Right cardiac atrium (tissue), 5 donors: ENCODE measurements at regions not wholly inside any gene's neighbourhood (a gene's known extent, or its start where the extent isn't known, plus 50 kb on each side); places are given as distances from the start of the nearest gene placed in this dataset.

Source experiments
- ATAC-seq, 2 donors: fragments of 200-7000 bp; cut with Tn5 transposase; one replicate each; pipeline versions ENCODE4 v1.8.0 to v1.9.1; 2020; ENCODE audit warnings: moderate library complexity in 2 of 2, mild to moderate bottlenecking in 1 of 2
- DNase-seq, 3 donors: peaks; one replicate each; pipeline ENCODE4 v3.0.0-alpha.2; 2020
- H3K27ac ChIP-seq: one replicate; pipeline ENCODE4 v1.5.1; 2013; ENCODE audit warnings: mild to moderate bottlenecking, low read length, control low read depth, moderate library complexity
- H3K27me3 ChIP-seq: one replicate; pipeline ENCODE4 v1.6.1; 2013; ENCODE audit not compliant: control insufficient read depth, insufficient read depth
- H3K4me1 ChIP-seq: one replicate; pipeline ENCODE4 v1.6.1; 2013; ENCODE audit warnings: low read length; ENCODE audit not compliant: control insufficient read depth, insufficient read depth
- H3K4me3 ChIP-seq: one replicate; pipeline ENCODE4 v1.5.1; 2013; ENCODE audit warnings: low read length, control low read depth
- H3K9me3 ChIP-seq: one replicate; pipeline ENCODE4 v1.6.1; 2013; ENCODE audit warnings: low read length; ENCODE audit not compliant: control insufficient read depth
- WGBS: extraction: QIAGEN DNeasy Blood & Tissue Kit; methylation state at CpG from one replicate; pipeline ENCODE4 v1.1.7; 2013; 5-methylcytosine and 5-hydroxymethylcytosine counted together
- intact Hi-C, 4 donors: fragments of 100-400 bp; cut with DNase I; formaldehyde crosslinking; loops; one replicate each; pipeline versions ENCODE4 v1.11.0 to v1.14.0; 2022 to 2023
- donor health status: healthy with polysubstance abuse.
- donor health status: DM: no; HTN: yes; CAD: no.
- donor health status: DM: no; HTN: no; CAD: no.
- donor health status: DM: no; HTN: yes; CAD: no; lungs with severe emphysema.
- donor health status: DM: yes; HTN: yes; CAD: no.

DNA sequence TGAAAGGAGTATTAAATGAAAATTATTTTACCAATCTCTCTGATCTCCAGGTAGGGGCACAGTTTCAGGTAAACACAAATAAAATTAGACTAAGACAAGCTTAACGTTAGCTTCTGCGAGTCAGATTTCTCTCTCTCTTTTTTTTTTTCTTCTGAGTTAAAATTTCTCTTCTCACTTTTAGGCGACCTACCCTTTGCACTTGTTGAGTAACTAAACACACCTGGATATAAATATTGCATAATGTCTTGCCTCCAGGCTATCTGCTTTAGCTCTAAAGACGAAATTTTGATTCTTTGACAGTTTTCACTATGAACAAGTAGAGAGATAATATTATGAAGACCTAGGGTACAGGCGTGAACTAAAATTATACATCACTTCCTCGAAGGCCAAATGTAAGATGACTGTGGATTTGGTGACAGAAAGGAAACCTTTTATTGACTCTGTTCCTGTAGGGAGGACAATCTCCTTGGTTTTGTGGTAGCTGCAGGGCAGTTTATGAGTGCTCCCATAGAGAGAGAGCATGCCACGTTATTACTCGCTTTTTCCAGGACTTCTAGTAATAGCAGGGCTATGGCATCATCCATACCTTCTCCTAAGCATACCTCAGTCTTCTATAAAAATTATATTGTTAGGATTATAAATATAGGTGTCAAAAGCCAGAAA is 303.8 kb upstream of the NEGR1 start:
- H3K27me3 ChIP-seq, result no peaks in the 10 kb centered on the region
- ATAC-seq, result no peak
- H3K27ac ChIP-seq, result no peak overlapping the region
- no peak for DNase-seq
- no peaks in the 10 kb centered on the region for H3K4me1 ChIP-seq
- no peak overlapping the region for H3K4me3 ChIP-seq
- H3K9me3 ChIP-seq, result no peaks in the 10 kb centered on the region
- intact Hi-C loops, result no loop called here
- 82% methylated on average over 8 of the region's 8 CpGs for WGBS

DNA sequence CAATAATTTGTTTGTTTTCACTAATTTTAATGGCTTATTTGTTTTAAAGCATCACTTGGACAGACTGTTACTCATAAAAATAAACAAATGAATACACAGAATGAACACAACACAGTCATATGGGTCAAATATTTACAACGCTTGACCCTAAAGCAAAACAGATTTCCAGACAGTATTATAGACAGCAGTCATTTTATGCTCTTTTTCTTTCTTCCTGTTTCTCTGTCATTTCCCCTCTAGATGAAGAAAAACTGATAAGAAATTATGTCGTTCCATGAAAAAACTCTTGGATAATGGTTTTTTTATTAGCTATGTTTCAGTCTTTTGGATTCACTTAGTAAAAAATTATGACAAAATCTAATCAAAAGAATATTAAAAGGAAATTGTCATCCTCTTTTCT is 297.3 kb upstream of the NEGR1 start:
- intact Hi-C loops, result no loop called here
- H3K4me3 ChIP-seq, result no peak overlapping the region
- no peaks in the 10 kb centered on the region for H3K9me3 ChIP-seq
- H3K4me1 ChIP-seq, result no peaks in the 10 kb centered on the region
- WGBS, result 65% methylated on average over 2 of the region's 2 CpGs
- no peak overlapping the region for H3K27ac ChIP-seq
- no peaks in the 10 kb centered on the region for H3K27me3 ChIP-seq
- DNase-seq (no peak), ATAC-seq (no peak)

DNA sequence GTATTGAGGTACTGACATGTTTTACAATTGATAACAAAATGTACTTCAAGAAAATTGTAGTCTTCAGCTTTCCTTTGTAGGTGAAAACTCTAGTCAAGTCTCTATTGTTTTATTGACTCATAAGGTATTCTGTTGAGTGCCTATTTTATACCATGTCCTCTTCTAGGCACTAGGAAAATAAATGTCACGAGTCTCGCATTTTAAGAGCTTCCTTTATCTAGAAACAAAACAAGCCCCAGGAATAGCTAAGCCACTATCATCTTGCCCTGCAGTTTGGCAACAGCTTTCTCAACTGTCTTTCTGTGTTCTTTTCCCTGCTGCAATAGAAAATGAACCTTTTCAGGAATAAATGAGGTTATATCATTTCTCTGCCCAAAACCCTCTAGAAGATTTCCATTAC is 288.5 kb upstream of the NEGR1 start:
- ATAC-seq (no peak), DNase-seq (no peak)
- intact Hi-C loops, result no loop called here
- Histone ChIP-seq H3K4me1 (peaks cover 1% of the 10 kb centered on the region), H3K4me3 (no peak overlapping the region), H3K27me3 (no peaks in the 10 kb centered on the region), H3K27ac (no peak overlapping the region), H3K9me3 (no peaks in the 10 kb centered on the region)
- 25% methylated on average over 2 of the region's 2 CpGs for WGBS

DNA sequence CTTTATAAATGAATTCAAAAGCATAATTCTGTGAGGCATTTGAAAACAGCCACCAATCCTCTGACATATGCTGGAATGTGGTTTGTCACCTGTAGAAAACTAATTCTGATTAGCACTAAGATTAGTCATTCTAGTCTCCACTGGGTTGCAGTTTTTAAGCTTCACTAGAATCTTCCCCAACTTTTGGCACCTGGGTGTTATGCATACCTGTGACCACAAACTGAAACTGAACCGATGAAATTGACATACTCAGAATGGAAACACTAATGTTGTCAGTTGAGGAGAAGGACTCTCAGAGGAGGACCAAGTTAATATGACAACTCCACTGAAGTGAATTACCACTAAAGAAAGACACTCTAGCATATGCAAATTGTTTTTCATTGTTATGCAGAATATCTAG is 285.8 kb upstream of the NEGR1 start:
- Histone ChIP-seq H3K4me3 (no peak overlapping the region), H3K27me3 (no peaks in the 10 kb centered on the region), H3K4me1 (peaks cover 1% of the 10 kb centered on the region), H3K9me3 (no peaks in the 10 kb centered on the region), H3K27ac (no peak overlapping the region)
- DNase-seq, result no peak
- no peak for ATAC-seq
- intact Hi-C loops, result no loop called here
- 66% methylated on average over 1 of the region's 1 CpG for WGBS

DNA sequence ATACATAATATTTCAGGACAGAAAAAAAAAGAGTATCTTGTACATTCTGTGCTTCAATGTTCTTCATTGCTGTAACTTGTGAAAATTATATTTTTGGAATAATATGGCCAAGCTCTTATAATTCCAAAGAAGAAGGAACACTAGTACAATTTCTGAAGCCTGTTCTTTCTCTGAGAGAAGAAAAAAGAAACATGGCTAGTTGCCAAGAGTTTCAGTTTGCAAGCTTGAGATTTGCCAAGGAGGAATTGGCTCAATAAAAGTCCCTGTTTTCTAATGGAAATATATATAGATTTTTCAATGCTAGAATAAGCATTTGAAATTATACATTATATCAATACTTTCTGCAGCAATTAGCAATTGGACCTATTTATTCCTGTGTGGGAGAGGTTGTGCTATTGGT is 285.2 kb upstream of the NEGR1 start:
- Histone ChIP-seq H3K4me3 (no peak overlapping the region), H3K27ac (no peak overlapping the region), H3K27me3 (no peaks in the 10 kb centered on the region), H3K9me3 (no peaks in the 10 kb centered on the region), H3K4me1 (peaks cover 1% of the 10 kb centered on the region)
- intact Hi-C loops, result no loop called here
- DNase-seq (no peak), ATAC-seq (no peak)

DNA sequence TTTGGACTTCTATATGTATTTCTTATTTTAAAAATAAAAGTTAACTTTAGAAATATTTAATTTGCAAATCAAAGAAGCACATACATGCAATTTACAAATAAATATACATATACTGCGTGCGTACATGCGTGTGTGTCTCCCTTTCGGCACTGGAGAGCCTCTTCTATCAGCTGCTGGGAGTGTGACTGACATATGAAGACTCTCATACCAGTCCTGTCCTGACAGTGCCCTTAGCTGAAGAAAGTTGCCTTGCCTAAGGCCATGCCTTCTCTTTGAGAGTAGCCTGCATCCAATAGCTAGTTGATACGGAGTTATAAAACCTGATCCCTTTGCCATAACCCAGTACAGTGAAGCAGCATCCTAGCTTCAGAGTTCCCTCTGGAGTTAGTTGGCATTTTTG is 282.4 kb upstream of the NEGR1 start:
- DNase-seq (no peak), ATAC-seq (no peak)
- H3K4me1 ChIP-seq, result peaks cover 1% of the 10 kb centered on the region
- no peak overlapping the region for H3K4me3 ChIP-seq
- no peaks in the 10 kb centered on the region for H3K9me3 ChIP-seq
- H3K27ac ChIP-seq, result no peak overlapping the region
- 72% methylated on average over 5 of the region's 5 CpGs for WGBS
- H3K27me3 ChIP-seq, result no peaks in the 10 kb centered on the region
- intact Hi-C loops, result no loop called here

DNA sequence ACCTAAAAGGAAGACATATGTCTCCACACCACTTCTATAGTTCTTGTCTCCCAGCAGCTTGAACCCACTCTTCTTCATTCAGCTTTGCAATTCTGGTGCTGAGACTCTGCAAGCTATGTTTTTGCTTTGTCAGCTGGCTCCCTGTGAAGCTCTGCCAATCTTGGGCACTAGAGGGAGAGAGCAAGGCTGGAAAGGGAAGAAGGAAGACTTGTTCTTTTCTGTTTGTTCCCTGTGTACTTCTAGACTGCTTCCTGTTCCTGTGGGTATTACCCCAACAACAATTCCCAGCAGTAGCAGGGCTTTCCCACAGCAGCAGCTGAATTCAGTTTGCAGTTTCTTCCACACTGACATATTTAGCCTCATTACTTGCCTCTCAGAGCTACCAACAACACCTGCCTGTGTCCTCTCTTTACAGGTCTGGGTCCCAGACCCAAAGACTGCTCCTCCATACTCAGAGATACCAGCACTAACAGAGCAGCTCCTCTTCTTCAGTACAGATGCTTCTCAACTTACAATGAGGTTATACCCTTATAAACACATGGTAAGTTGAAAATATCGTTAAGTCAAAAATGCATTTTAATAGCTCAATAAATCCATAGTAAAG is 275.2 kb upstream of the NEGR1 start:
- WGBS, result 89% methylated on average over 1 of the region's 1 CpG
- H3K4me1 ChIP-seq, result no peaks in the 10 kb centered on the region
- ATAC-seq (no peak), DNase-seq (no peak)
- no peak overlapping the region for H3K4me3 ChIP-seq
- H3K27ac ChIP-seq, result no peak overlapping the region
- intact Hi-C loops, result no loop called here
- H3K27me3 ChIP-seq, result no peaks in the 10 kb centered on the region
- no peaks in the 10 kb centered on the region for H3K9me3 ChIP-seq

DNA sequence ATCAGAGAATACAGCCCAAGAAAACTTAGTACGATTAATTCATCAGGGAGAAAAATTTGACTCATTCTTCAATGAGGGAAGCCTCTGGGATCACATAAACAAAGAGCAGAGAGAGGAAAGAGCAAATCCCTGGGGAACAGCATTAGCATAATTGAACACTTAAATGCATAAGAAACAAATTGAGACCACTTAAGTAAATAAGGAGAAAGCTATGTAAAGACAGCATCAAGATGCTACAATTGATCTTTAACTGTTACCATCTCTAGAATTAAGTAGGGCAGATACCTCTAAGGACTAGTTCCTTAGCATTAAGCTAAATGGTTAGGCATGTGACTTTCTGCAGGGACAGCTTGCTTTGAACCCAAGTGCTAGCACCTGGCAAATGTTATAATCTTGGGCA is 265.1 kb upstream of the NEGR1 start:
- H3K27ac ChIP-seq, result no peak overlapping the region
- H3K4me3 ChIP-seq, result no peak overlapping the region
- WGBS, result 44% methylated on average over 1 of the region's 1 CpG
- H3K4me1 ChIP-seq, result no peaks in the 10 kb centered on the region
- intact Hi-C loops, result no loop called here
- ATAC-seq (no peak), DNase-seq (no peak)
- no peaks in the 10 kb centered on the region for H3K9me3 ChIP-seq
- no peaks in the 10 kb centered on the region for H3K27me3 ChIP-seq

DNA sequence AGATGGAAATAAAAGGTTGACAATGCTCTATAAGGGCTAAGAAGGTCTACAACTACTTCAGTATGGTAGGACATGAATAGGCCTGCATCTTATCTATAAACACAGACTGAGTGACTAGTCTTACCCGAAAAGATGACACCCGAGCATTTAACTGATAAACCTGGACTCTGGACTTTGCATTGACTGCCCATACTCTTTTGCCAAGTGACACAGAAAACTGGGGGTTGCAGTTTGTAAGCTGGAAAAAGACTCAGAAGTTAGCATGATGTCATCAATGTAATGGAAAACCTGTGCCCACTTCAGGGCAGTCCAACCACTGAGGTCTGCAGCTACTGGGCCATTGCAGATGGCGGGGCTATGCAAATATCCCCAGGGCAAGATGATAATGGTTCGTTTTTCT is 258.3 kb upstream of the NEGR1 start:
- no peak overlapping the region for H3K4me3 ChIP-seq
- 73% methylated on average over 4 of the region's 4 CpGs for WGBS
- DNase-seq, result no peak
- intact Hi-C loops, result no loop called here
- no peak overlapping the region for H3K27ac ChIP-seq
- no peaks in the 10 kb centered on the region for H3K27me3 ChIP-seq
- ATAC-seq, result no peak
- no peaks in the 10 kb centered on the region for H3K4me1 ChIP-seq
- no peaks in the 10 kb centered on the region for H3K9me3 ChIP-seq

DNA sequence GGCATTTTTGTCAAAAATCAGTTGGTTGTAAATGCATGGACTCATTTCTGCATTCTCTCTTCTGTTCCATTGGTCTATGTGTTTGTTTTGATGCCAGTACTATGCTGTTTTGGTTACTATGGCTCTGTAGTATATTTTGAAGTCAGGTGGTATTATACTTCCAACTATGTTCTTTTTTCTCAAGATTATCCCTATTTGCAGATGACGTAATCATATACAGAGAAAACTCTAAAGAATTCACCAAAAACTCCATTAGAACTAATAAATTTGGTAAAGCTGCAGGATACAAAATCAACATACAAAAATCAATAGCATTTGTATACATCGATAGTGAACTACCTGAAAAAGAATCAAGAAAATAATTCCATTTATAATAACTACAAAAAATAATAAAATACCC is 253.1 kb upstream of the NEGR1 start:
- DNase-seq, result no peak
- Histone ChIP-seq H3K4me1 (no peaks in the 10 kb centered on the region), H3K27me3 (no peaks in the 10 kb centered on the region), H3K27ac (no peak overlapping the region), H3K4me3 (no peak overlapping the region), H3K9me3 (no peaks in the 10 kb centered on the region)
- no peak for ATAC-seq
- WGBS, result 83% methylated on average over 2 of the region's 2 CpGs
- intact Hi-C loops, result no loop called here

DNA sequence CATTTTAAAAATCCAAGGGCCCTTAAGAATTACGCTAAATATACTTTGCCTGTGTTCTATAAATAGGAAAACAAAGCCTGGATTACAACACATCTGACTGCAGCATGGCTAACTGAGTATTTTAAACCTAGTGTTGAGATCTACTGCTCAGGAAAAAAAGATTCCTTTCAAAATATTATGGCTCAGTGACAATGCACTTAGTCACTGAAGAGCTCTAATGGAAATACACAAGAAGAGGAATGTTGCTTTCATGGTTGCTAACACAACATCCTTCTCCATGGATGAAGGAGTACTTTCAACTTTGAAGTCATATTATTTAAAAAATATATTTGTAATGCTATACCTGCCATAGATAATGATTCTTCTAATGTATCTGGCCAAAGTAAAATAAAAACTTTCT is 248.3 kb upstream of the NEGR1 start:
- Histone ChIP-seq H3K27me3 (no peaks in the 10 kb centered on the region), H3K9me3 (no peaks in the 10 kb centered on the region), H3K4me3 (no peak overlapping the region), H3K4me1 (no peaks in the 10 kb centered on the region), H3K27ac (no peak overlapping the region)
- 80% methylated on average over 1 of the region's 1 CpG for WGBS
- no peak for DNase-seq
- no peak for ATAC-seq
- intact Hi-C loops, result no loop called here

DNA sequence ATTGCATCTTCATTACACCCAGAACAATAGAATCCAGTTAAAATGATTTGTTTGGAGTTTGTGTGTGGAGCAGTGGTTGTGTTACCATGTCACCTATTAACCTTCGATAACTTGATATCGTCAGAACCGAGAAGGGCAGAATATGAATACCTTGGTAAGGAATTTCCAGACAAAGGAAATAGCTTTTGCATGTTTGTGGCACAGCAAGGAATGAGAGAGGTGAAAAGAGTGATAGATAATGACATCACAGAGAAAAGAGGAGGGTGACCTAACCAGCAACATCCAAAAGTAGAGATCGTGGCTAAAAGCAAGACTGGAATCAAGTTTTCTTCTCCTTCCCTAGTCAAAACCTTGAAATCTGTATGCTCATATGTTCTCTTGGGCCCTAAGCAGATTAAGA is 244.6 kb upstream of the NEGR1 start:
- no peaks in the 10 kb centered on the region for H3K4me1 ChIP-seq
- no peak for DNase-seq
- intact Hi-C loops, result no loop called here
- no peak for ATAC-seq
- no peaks in the 10 kb centered on the region for H3K9me3 ChIP-seq
- 80% methylated on average over 4 of the region's 4 CpGs for WGBS
- no peak overlapping the region for H3K27ac ChIP-seq
- H3K4me3 ChIP-seq, result no peak overlapping the region
- H3K27me3 ChIP-seq, result no peaks in the 10 kb centered on the region
